Left ventricle myocardium inferior (tissue), 1 donor: ENCODE measurements at regions not wholly inside any gene's neighbourhood (a gene's known extent, or its start where the extent isn't known, plus 50 kb on each side); places are given as distances from the start of the nearest gene placed in this dataset.

ENCODE experiments used
- DNase-seq: peaks from one replicate; pipeline ENCODE4 v3.0.0-alpha.2; 2020
- H3K27ac ChIP-seq: fragments of 200-600 bp; replicated peaks from 2 replicates; pipeline ENCODE4 v1.8.0; 2021
- H3K27me3 ChIP-seq: fragments of 200-600 bp; 2 replicates; pipeline ENCODE4 v1.8.0; 2021; ENCODE audit warnings: low read depth
- H3K36me3 ChIP-seq: fragments of 200-600 bp; 2 replicates; pipeline ENCODE4 v1.8.0; 2021
- H3K4me1 ChIP-seq: fragments of 200-600 bp; 2 replicates; pipeline ENCODE4 v1.8.0; 2021
- H3K4me3 ChIP-seq: fragments of 200-600 bp; 2 replicates; pipeline ENCODE4 v1.8.0; 2021; ENCODE audit warnings: mild to moderate bottlenecking, moderate library complexity
- H3K9me3 ChIP-seq: fragments of 200-600 bp; replicated peaks from 2 replicates; pipeline ENCODE4 v1.8.0; 2021
- intact Hi-C: fragments of 100-400 bp; cut with micrococcal nuclease; formaldehyde crosslinking; loops from one replicate; pipeline ENCODE4 v1.11.0; 2022
- TF ChIP-seq, protein P1 (sequence below): fragments of 200-600 bp; IDR thresholded peaks from 2 replicates; pipeline ENCODE4 v1.8.0; 2021; ENCODE audit warnings: antibody characterized with exemption, mild to moderate bottlenecking, borderline replicate concordance
- donor health status: DM: no; HTN: yes; CAD: no; lungs with severe emphysema.

DNA sequence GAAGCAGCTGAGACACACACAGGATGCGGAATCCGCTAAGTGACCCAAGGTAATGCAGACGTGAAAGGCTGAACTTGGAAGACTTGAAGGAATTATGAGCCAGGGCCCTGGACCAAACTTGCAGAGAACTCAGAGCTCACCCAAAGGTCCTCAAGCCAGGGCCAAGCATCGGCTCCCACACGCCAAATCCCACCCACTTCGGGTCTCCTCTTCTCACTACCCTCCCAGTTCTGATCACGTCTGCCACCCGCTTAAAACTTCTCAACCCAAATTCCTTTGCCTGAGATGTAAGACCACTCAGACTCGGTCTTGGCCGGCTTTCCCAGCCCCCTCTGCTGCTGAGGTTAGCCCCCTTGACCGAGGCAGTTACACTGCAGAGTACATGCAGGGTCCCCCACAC is 130.1 kb downstream of the PSMG1 start:
- Histone ChIP-seq H3K36me3 (no peaks in the 10 kb centered on the region), H3K27ac (peak overlapping the region; percentile 82), H3K9me3 (no peaks in the 10 kb centered on the region), H3K27me3 (no peaks in the 10 kb centered on the region), H3K4me1 (peaks cover 60% of the 10 kb centered on the region), H3K4me3 (no peak overlapping the region)
- TF ChIP-seq, protein P1, sequence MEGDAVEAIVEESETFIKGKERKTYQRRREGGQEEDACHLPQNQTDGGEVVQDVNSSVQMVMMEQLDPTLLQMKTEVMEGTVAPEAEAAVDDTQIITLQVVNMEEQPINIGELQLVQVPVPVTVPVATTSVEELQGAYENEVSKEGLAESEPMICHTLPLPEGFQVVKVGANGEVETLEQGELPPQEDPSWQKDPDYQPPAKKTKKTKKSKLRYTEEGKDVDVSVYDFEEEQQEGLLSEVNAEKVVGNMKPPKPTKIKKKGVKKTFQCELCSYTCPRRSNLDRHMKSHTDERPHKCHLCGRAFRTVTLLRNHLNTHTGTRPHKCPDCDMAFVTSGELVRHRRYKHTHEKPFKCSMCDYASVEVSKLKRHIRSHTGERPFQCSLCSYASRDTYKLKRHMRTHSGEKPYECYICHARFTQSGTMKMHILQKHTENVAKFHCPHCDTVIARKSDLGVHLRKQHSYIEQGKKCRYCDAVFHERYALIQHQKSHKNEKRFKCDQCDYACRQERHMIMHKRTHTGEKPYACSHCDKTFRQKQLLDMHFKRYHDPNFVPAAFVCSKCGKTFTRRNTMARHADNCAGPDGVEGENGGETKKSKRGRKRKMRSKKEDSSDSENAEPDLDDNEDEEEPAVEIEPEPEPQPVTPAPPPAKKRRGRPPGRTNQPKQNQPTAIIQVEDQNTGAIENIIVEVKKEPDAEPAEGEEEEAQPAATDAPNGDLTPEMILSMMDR = no peak
- intact Hi-C loops = no loop called here
- DNase-seq = no peak

DNA sequence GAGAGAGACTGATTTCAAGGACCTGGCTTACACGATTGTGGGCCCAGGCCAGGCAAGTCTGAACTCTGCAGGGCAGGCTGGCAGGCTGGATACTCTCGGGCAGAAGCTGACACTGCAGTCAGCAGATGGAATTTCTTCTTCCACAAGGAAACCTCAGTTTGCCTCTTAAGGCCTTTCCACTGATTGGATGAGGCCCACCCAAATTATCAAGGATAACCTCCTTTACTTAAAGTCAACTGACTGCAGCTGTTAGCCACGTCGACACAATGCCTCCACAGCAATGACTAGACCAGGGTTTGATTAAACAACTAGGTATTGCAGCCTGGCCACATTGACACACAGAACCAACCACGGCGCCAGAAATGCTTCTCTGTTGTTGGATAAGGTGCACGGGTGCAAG is 130.5 kb downstream of the PSMG1 start:
- Histone ChIP-seq H3K4me1 (peaks cover 64% of the 10 kb centered on the region), H3K36me3 (no peaks in the 10 kb centered on the region), H3K27ac (no peak overlapping the region), H3K4me3 (no peak overlapping the region), H3K27me3 (no peaks in the 10 kb centered on the region), H3K9me3 (no peaks in the 10 kb centered on the region)
- DNase-seq = no peak
- TF ChIP-seq, protein P1 = no peak
- intact Hi-C loops = no loop called here

DNA sequence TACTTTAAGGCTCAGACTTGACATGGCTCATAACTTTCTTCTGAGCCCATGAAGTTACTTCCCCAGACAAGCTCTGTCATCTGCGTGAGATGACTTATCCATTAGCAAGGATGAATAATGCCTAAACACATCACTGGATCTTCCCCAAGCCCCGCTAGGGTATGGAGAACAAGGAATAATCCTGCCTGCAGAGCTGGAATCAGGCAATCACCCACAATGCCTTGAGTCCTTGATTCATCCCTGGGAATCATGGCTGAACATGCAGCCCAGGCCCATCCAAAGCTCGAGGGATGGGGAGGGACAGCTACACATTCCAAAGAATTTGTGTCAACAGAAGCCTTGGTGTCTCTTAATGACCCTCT is 131.7 kb downstream of the PSMG1 start:
- no peak for DNase-seq
- no peaks in the 10 kb centered on the region for H3K9me3 ChIP-seq
- intact Hi-C loops = no loop called here
- H3K27me3 ChIP-seq = no peaks in the 10 kb centered on the region
- H3K4me3 ChIP-seq = no peak overlapping the region
- H3K36me3 ChIP-seq = no peaks in the 10 kb centered on the region
- H3K27ac ChIP-seq = peak overlapping the region; percentile 24
- TF ChIP-seq, protein P1 = no peak
- H3K4me1 ChIP-seq = peaks cover 67% of the 10 kb centered on the region

DNA sequence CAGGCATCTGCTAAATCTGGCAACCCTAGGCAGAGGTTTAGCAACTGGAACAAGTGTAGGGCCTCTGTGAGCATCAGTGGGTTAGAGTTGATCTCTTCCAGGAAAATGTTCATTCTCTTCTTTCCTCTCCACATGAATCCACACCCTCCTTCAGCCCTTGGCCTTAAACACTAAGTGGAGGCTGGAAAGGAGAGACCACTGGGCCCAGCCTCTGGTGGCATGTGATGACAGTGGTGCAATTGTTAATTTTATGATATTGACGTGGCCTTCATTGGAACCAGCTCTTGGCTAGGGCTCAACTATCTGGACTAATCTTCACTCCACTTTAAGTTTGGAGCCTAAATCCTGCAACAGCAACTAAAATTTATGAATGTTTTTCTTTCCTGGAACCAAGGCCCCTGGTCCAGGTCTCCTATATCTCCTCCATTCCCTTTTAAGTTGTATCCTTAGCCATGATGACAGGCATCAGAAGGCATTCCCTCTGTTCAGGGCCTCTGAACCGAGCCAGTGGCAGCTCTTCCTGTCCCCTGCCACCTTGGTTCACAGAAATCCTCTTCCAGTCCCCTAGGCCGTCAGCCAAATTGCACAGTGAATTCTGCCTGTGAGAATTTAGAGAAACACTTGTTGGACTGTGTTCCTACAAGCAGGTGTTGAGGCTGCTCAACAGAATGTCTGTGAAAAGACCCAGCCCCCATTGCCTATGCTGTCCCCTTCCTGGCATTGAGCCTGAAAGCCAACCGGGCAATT is 132.2 kb downstream of the PSMG1 start:
- no peak overlapping the region for H3K4me3 ChIP-seq
- TF ChIP-seq, protein P1 = no peak
- intact Hi-C loops = no loop called here
- H3K9me3 ChIP-seq = no peaks in the 10 kb centered on the region
- H3K36me3 ChIP-seq = no peaks in the 10 kb centered on the region
- no peaks in the 10 kb centered on the region for H3K27me3 ChIP-seq
- H3K4me1 ChIP-seq = peaks cover 66% of the 10 kb centered on the region
- H3K27ac ChIP-seq = peak overlapping the region; percentile 24
- no peak for DNase-seq

DNA sequence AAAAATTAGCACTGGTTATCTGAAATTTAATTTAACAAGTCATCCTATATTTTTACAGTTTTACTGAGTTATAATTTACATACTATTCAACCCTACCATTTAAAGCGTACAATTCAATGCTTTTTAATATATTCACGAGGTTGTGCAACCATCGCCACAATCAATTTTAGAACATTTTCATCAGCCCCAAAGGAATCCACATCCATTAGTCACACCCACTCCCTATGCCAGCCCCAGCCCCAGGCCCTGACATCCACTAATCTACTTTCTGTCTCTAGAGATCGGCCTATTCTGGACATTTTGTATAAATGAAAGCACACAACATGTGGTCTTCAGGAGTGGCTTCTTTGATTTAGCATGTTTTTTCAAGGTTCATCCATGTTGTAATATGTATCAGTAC is 134.7 kb downstream of the PSMG1 start:
- Histone ChIP-seq H3K27ac (no peak overlapping the region), H3K4me1 (peaks cover 44% of the 10 kb centered on the region), H3K36me3 (no peaks in the 10 kb centered on the region), H3K27me3 (no peaks in the 10 kb centered on the region), H3K4me3 (no peak overlapping the region), H3K9me3 (no peaks in the 10 kb centered on the region)
- intact Hi-C loops = no loop called here
- DNase-seq = no peak
- TF ChIP-seq, protein P1 = no peak
